ENCODE measurements at regions not wholly inside any gene's neighbourhood (a gene's known extent, or its start where the extent isn't known, plus 50 kb on each side); places are given as distances from the start of the nearest gene placed in this dataset.

DNA sequence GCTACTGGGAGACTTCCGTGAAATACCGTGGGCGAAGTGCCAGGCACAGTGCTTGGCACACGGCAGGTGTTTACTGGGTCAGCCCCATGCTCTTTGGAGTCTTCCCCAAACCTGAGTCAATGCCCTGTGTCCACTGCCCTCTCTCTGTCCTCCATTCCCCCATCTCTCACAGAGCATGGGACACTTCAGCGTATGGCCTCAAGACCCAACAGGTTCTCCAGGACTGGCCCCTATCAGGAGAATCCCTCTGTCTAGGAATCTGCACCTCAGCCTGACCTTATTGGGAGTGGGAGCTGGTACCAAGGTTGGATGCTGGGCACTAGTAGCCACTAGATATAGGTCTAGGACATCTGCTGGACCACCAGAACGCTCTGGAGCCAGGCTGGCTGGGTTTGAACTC lies 67.2 kb upstream of the LMO1 start:
- intact Hi-C loops (cut with micrococcal nuclease): no loop called here
- Histone ChIP-seq H3K79me2 (ENCODE audit: control insufficient read depth, insufficient read depth, low read length) (no peaks in the 10 kb centered on the region), H3K27ac (ENCODE audit: insufficient read depth, low read depth, low read length) (no peak overlapping the region), H3K36me3 (ENCODE audit: control insufficient read depth in 2 of 2, extremely low read depth in 1 of 2, insufficient read depth in 2 of 2, low read length in 2 of 2) (no peaks in the 10 kb centered on the region), H3K4me3 (replicated peaks in 1 of 3; ENCODE audit: insufficient read depth in 1 of 3, low read depth in 1 of 3, low read length in 3 of 3) (no peak overlapping the region), H4K20me1 (replicated peaks; ENCODE audit: control insufficient read depth, extremely low read depth, insufficient read depth, low read length) (no peaks in the 10 kb centered on the region), H3K9me1 (replicated peaks; ENCODE audit: control insufficient read depth, extremely low read depth, insufficient read depth, low read length) (no peaks in the 10 kb centered on the region), H3K9ac (replicated peaks; ENCODE audit: extremely low read depth, insufficient read depth, low read length) (no peak overlapping the region), H3K9me3 (replicated peaks; ENCODE audit: control insufficient read depth, insufficient read depth, low read length) (no peaks in the 10 kb centered on the region), H3K4me1 (ENCODE audit: control insufficient read depth, extremely low read depth, insufficient read depth, low read length) (peaks cover 3% of the 10 kb centered on the region), H3K4me2 (ENCODE audit: insufficient read depth, low read length) (no peak overlapping the region), H2AFZ (ENCODE audit: low read depth, low read length) (no peak overlapping the region), H3K27me3 (ENCODE audit: control insufficient read depth in 2 of 2, insufficient read depth in 2 of 2, low read length in 2 of 2) (no peaks in the 10 kb centered on the region)
- POLR2A ChIA-PET: no interaction called here
- FAIRE-seq (no peak), DNase-seq (ENCODE audit: low read depth, low spot score) (no peak)
- no peak for TF ChIP-seq POLR2AphosphoS5 (IDR thresholded peaks at IDR 0.05; ENCODE audit: insufficient read depth, low read depth, low read length)
- no peak for TF ChIP-seq JUN (IDR thresholded peaks at IDR 0.05; ENCODE audit: borderline replicate concordance, insufficient read depth, insufficient read length, low read depth)
- dilution Hi-C loops (cut with MboI; ENCODE audit: extremely low pct_ligation_motif_present, low sequenced_read_pairs): no loop called here
- no TSS peak for BruUV-seq (replicated peaks)
- CTCF ChIA-PET: no interaction called here

DNA sequence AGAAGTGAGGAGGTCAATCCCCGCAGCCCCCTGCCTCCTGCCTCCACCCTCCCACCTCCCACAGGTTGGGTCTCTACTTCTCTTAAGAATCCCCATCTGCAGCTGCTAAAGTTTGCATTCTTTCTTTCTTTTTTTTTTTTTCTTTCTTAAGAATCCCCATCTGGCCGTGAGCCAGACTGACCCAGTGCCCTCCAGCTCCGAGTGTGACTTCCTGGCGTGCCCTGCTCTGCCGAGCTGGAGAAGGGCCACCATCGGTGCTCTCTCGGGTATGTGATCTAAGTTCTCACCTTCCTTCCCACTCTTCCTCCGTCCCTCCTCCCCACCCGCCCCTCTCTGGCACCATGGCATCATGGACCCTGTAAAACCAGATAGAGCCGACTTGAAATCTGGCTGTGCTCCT lies 66.7 kb upstream of the LMO1 start:
- no peak overlapping the region for H2AFZ ChIP-seq (ENCODE audit: low read depth, low read length)
- intact Hi-C loops (cut with micrococcal nuclease): no loop called here
- CTCF ChIA-PET: interaction anchor here (1.6 kb wide), 1 partner anchor 11 kb away, joined by 4 read pairs; no protein-coding TSS in a partner anchor

More for the DNA sequence above, 66.7 kb upstream of the LMO1 start:
- Histone ChIP-seq H3K79me2 (ENCODE audit: control insufficient read depth, insufficient read depth, low read length) (no peaks in the 10 kb centered on the region), H3K4me2 (ENCODE audit: insufficient read depth, low read length) (no peak overlapping the region), H3K4me3 (replicated peaks in 1 of 3; ENCODE audit: insufficient read depth in 1 of 3, low read depth in 1 of 3, low read length in 3 of 3) (no peak overlapping the region), H3K27ac (ENCODE audit: insufficient read depth, low read depth, low read length) (no peak overlapping the region), H3K36me3 (ENCODE audit: control insufficient read depth in 2 of 2, extremely low read depth in 1 of 2, insufficient read depth in 2 of 2, low read length in 2 of 2) (no peaks in the 10 kb centered on the region), H3K4me1 (ENCODE audit: control insufficient read depth, extremely low read depth, insufficient read depth, low read length) (peaks cover 3% of the 10 kb centered on the region), H3K9ac (replicated peaks; ENCODE audit: extremely low read depth, insufficient read depth, low read length) (no peak overlapping the region), H3K27me3 (ENCODE audit: control insufficient read depth in 2 of 2, insufficient read depth in 2 of 2, low read length in 2 of 2) (no peaks in the 10 kb centered on the region), H4K20me1 (replicated peaks; ENCODE audit: control insufficient read depth, extremely low read depth, insufficient read depth, low read length) (no peaks in the 10 kb centered on the region), H3K9me1 (replicated peaks; ENCODE audit: control insufficient read depth, extremely low read depth, insufficient read depth, low read length) (no peaks in the 10 kb centered on the region), H3K9me3 (replicated peaks; ENCODE audit: control insufficient read depth, insufficient read depth, low read length) (no peaks in the 10 kb centered on the region)
- FAIRE-seq: no peak
- POLR2A ChIA-PET: no interaction called here
- BruUV-seq (replicated peaks): no TSS peak
- DNase-seq (ENCODE audit: low read depth, low spot score): no peak
- no peak for TF ChIP-seq JUN (IDR thresholded peaks at IDR 0.05; ENCODE audit: borderline replicate concordance, insufficient read depth, insufficient read length, low read depth)
- no peak for TF ChIP-seq POLR2A (IDR thresholded peaks at IDR 0.05; ENCODE audit: low read depth, low read length)
- TF ChIP-seq GATA2 (IDR thresholded peaks at IDR 0.05; ENCODE audit: insufficient read depth, insufficient read length, low read depth, low read length): no peak
- no peak for TF ChIP-seq EZH2 (IDR thresholded peaks at IDR 0.05; ENCODE audit: borderline replicate concordance, low read depth, low read length, severe bottlenecking)
- TF ChIP-seq MYC (IDR thresholded peaks at IDR 0.05; ENCODE audit: low read depth, low read length): no peak
- TF ChIP-seq, protein P1, sequence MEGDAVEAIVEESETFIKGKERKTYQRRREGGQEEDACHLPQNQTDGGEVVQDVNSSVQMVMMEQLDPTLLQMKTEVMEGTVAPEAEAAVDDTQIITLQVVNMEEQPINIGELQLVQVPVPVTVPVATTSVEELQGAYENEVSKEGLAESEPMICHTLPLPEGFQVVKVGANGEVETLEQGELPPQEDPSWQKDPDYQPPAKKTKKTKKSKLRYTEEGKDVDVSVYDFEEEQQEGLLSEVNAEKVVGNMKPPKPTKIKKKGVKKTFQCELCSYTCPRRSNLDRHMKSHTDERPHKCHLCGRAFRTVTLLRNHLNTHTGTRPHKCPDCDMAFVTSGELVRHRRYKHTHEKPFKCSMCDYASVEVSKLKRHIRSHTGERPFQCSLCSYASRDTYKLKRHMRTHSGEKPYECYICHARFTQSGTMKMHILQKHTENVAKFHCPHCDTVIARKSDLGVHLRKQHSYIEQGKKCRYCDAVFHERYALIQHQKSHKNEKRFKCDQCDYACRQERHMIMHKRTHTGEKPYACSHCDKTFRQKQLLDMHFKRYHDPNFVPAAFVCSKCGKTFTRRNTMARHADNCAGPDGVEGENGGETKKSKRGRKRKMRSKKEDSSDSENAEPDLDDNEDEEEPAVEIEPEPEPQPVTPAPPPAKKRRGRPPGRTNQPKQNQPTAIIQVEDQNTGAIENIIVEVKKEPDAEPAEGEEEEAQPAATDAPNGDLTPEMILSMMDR (IDR thresholded peaks at IDR 0.05; ENCODE audit: extremely low read depth in 1 of 2, insufficient read depth in 1 of 2, low read depth in 1 of 2, low read length in 2 of 2): no peak
- TF ChIP-seq, protein P2, sequence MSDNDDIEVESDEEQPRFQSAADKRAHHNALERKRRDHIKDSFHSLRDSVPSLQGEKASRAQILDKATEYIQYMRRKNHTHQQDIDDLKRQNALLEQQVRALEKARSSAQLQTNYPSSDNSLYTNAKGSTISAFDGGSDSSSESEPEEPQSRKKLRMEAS (IDR thresholded peaks at IDR 0.05; ENCODE audit: insufficient read depth, insufficient read length): no peak
- TF ChIP-seq FOS (IDR thresholded peaks at IDR 0.05; ENCODE audit: borderline replicate concordance, insufficient read depth, low read length): no peak
- TF ChIP-seq POLR2AphosphoS5 (IDR thresholded peaks at IDR 0.05; ENCODE audit: insufficient read depth, low read depth, low read length): no peak
- dilution Hi-C loops (cut with MboI; ENCODE audit: extremely low pct_ligation_motif_present, low sequenced_read_pairs): no loop called here
